Upper lobe of left lung (tissue), 6 donors: ENCODE measurements at regions not wholly inside any gene's neighbourhood (a gene's known extent, or its start where the extent isn't known, plus 50 kb on each side); places are given as distances from the start of the nearest gene placed in this dataset.

Experiments used
- ATAC-seq, 2 donors: fragments of 200-7000 bp; cut with Tn5 transposase; one replicate each; pipeline ENCODE4 v1.9.1; 2022; ENCODE audit warnings: mild to moderate bottlenecking in 2 of 2, moderate library complexity in 2 of 2; ENCODE audit not compliant: low FRiP score in 2 of 2
- DNase-seq, 2 donors: peaks; one replicate each; pipeline ENCODE4 v3.0.0-alpha.2; 2019 to 2020
- H3K27ac ChIP-seq, 4 donors: fragments of 200-600 bp; sonication (generic); one replicate each; pipeline ENCODE4 v1.5.1; 2016 to 2019
- H3K27me3 ChIP-seq, 4 donors: fragments of 200-600 bp; sonication (generic); one replicate each; pipeline ENCODE4 v1.5.1; 2017 to 2019
- H3K36me3 ChIP-seq, 4 donors: fragments of 200-600 bp; sonication (generic); one replicate each; pipeline ENCODE4 v1.5.1; 2016 to 2019
- H3K4me1 ChIP-seq, 4 donors: fragments of 200-600 bp; sonication (generic); one replicate each; pipeline ENCODE4 v1.5.1; 2018 to 2019
- H3K4me3 ChIP-seq, 4 donors: fragments of 200-600 bp; sonication (generic); one replicate each; pipeline ENCODE4 v1.5.1; 2017 to 2019; ENCODE audit warnings: mild to moderate bottlenecking in 2 of 4, moderate library complexity in 1 of 4
- H3K9me3 ChIP-seq, 4 donors: fragments of 200-600 bp; sonication (generic); one replicate each; pipeline ENCODE4 v1.5.1; 2018 to 2019
- CTCF ChIP-seq, 6 experiments: fragments of 450-650 bp in 4 of 6; fragments of 200-600 bp in 2 of 6; sonication (generic) in 2 of 6; IDR thresholded peaks; one replicate each; pipeline ENCODE4 v1.5.1; 2016 to 2019; ENCODE audit warnings: antibody characterized with exemption in 6 of 6
- EP300 ChIP-seq, 4 donors: sonication (generic); formaldehyde crosslinking; IDR thresholded peaks; one replicate each; pipeline ENCODE4 v1.5.1; 2017; ENCODE audit warnings: antibody characterized with exemption in 4 of 4, control low read depth in 2 of 4
- POLR2A ChIP-seq, 4 donors: fragments of 450-650 bp; IDR thresholded peaks; one replicate each; pipeline ENCODE4 v1.5.1; 2016 to 2017; ENCODE audit warnings: antibody characterized with exemption in 4 of 4, mild to moderate bottlenecking in 2 of 4
- POLR2AphosphoS5 ChIP-seq, 2 donors: sonication (generic); formaldehyde crosslinking; IDR thresholded peaks; one replicate each; pipeline ENCODE4 v1.5.1; 2017; ENCODE audit warnings: antibody characterized with exemption in 2 of 2
- WGBS, 2 donors: methylation state at CpG; one replicate each; pipeline ENCODE4 v1.1.5; 2017 to 2018; 5-methylcytosine and 5-hydroxymethylcytosine counted together
- donor health status: DM: no; HTN: no; CAD: no; lungs with moderate emphysema.
- donor health status: DM: no; HTN: yes; CAD: no; lungs with severe emphysema.

- DNase-seq (no peak), ATAC-seq (no peak)
- 54 to 64% methylated on average over 12 of the region's 12 CpGs for WGBS, 2 donors
- Histone ChIP-seq H3K27ac (no peak overlapping the region), H3K4me1 (no peaks in the 10 kb centered on the region), H3K27me3 (no peaks in the 10 kb centered on the region), H3K9me3 (no peaks in the 10 kb centered on the region), H3K4me3 (no peak overlapping the region), H3K36me3 (no peaks in the 10 kb centered on the region)
- TF ChIP-seq EP300 (IDR thresholded peaks at IDR 0.05) (no peak), POLR2A (IDR thresholded peaks at IDR 0.05) (no peak), CTCF (IDR thresholded peaks at IDR 0.05) (no peak)
Observed at GRCh38 chr17:73757420-73757819, 113.2 kb upstream of the SDK2 start.

GRCh38 chr17:73758245-73758644 is 114.0 kb upstream of the SDK2 start:
- Histone ChIP-seq H3K4me1 (no peaks in the 10 kb centered on the region), H3K4me3 (no peak overlapping the region), H3K27ac (no peak overlapping the region), H3K36me3 (no peaks in the 10 kb centered on the region), H3K27me3 (no peaks in the 10 kb centered on the region), H3K9me3 (no peaks in the 10 kb centered on the region)
- DNase-seq (no peak), ATAC-seq (no peak)
- TF ChIP-seq EP300 (IDR thresholded peaks at IDR 0.05) (no peak), CTCF (IDR thresholded peaks at IDR 0.05) (no peak), POLR2A (IDR thresholded peaks at IDR 0.05) (no peak), POLR2AphosphoS5 (IDR thresholded peaks at IDR 0.05) (no peak)
- WGBS, 2 donors: 45 to 66% methylated on average over 7 of the region's 7 CpGs

GRCh38 chr17:73759324-73759723 is 115.1 kb upstream of the SDK2 start:
- no peak overlapping the region for H3K4me3 ChIP-seq
- ATAC-seq (no peak), DNase-seq (no peak)
- WGBS, 2 donors: 57 to 65% methylated on average over 8 of the region's 8 CpGs
- no peaks in the 10 kb centered on the region for H3K4me1 ChIP-seq
- no peak overlapping the region for H3K27ac ChIP-seq
- no peaks in the 10 kb centered on the region for H3K27me3 ChIP-seq
- H3K9me3 ChIP-seq: no peaks in the 10 kb centered on the region
- no peaks in the 10 kb centered on the region for H3K36me3 ChIP-seq
- no peak for TF ChIP-seq CTCF (IDR thresholded peaks at IDR 0.05)
- TF ChIP-seq POLR2AphosphoS5 (IDR thresholded peaks at IDR 0.05): no peak
- no peak for TF ChIP-seq EP300 (IDR thresholded peaks at IDR 0.05)
- TF ChIP-seq POLR2A (IDR thresholded peaks at IDR 0.05): no peak

DNA sequence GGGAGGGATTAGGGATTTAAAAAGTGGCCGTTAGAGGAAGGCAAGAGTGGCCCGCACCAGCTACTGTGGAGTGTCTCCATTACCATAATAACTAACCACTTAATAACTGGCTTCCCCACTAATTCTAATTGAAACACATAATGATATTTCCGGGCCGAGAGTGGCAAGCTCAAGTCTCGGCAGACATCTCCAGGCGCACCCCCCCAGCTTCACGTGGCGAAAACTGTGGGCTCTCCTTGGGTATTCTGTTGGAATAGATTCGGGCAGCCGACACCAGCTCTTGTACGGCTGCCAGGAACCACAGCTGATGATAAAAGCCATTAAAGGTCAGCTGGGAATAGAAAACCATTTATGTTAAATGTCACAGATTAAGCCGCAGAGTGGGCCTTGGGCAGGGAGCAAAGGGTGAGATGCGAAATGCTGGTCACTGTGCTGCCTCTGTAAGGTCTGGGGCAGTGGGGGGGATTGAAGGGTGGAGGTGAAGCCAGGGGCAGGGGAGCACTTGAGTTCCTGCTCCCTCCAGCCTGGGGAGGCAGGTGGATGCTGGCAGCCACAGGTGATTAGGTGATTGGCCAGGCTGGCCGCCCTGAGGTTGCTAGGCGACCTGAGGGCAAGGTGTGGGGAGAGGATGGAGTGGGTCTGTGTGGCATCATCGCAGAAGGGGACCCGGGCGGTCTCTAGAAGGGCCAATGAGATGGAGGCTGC is 115.6 kb upstream of the SDK2 start:
- H3K27me3 ChIP-seq: no peaks in the 10 kb centered on the region
- no peak for ATAC-seq
- TF ChIP-seq CTCF (IDR thresholded peaks at IDR 0.05) (no peak), POLR2A (IDR thresholded peaks at IDR 0.05) (no peak), EP300 (IDR thresholded peaks at IDR 0.05) (no peak), POLR2AphosphoS5 (IDR thresholded peaks at IDR 0.05) (no peak)
- no peak for DNase-seq
- 77 to 79% methylated on average over 16 to 18 of the region's 18 CpGs for WGBS, 2 donors
- H3K36me3 ChIP-seq: no peaks in the 10 kb centered on the region
- no peak overlapping the region for H3K4me3 ChIP-seq
- H3K4me1 ChIP-seq: no peaks in the 10 kb centered on the region
- H3K9me3 ChIP-seq: no peaks in the 10 kb centered on the region
- H3K27ac ChIP-seq: no peak overlapping the region

DNA sequence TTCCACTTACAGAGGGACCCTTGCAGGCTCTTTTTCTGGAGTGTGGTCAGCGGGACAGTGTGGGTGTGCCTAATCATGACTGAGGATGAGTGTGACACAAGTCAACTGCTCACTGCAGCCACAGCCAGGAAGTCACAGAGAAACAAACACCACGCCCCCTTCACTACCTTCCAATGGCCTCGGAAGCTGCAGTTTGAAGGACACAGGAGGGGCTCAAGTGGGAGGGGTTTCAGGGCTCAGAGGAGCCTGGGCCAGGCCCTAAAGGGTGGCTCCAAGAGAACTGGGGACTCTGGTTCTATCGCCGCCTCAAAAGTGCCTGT is 116.2 kb upstream of the SDK2 start:
- H3K4me3 ChIP-seq: no peak overlapping the region
- H3K4me1 ChIP-seq: no peaks in the 10 kb centered on the region
- no peaks in the 10 kb centered on the region for H3K36me3 ChIP-seq
- WGBS, 2 donors: 49 to 71% methylated on average over 3 to 4 of the region's 5 CpGs
- DNase-seq (no peak), ATAC-seq (no peak)
- no peaks in the 10 kb centered on the region for H3K27me3 ChIP-seq
- no peaks in the 10 kb centered on the region for H3K9me3 ChIP-seq
- TF ChIP-seq POLR2A (IDR thresholded peaks at IDR 0.05) (no peak), EP300 (IDR thresholded peaks at IDR 0.05) (no peak), POLR2AphosphoS5 (IDR thresholded peaks at IDR 0.05) (no peak), CTCF (IDR thresholded peaks at IDR 0.05) (no peak)
- no peak overlapping the region for H3K27ac ChIP-seq
